PC-3 (cell line): ENCODE measurements at regions not wholly inside any gene's neighbourhood (a gene's known extent, or its start where the extent isn't known, plus 50 kb on each side); places are given as distances from the start of the nearest gene placed in this dataset.

Experiments used
- ATAC-seq: fragments of 200-7000 bp; cut with Tn5 transposase; 2 replicates; pipeline ENCODE4 v1.9.1; 2020; ENCODE audit warnings: mild to moderate bottlenecking, moderate library complexity
- BruUV-seq: library from RNA; stranded (reverse); fragments of 400-500 nt; replicated peaks from 2 replicates; lab custom pipeline; 2021; lab: Mats Ljungman, UMichigan
- CTCF ChIA-PET: fragments of 300-600 bp; sonication (Branson Sonifier 250); formaldehyde crosslinking; loops from one replicate; lab custom pipeline; 2022; ENCODE audit warnings: antibody characterized with exemption; lab: Charles Lee
- POLR2A ChIA-PET: fragments of 300-600 bp; sonication (Branson Sonifier 250); formaldehyde crosslinking; loops from one replicate; lab custom pipeline; 2022; ENCODE audit warnings: antibody characterized with exemption; ENCODE audit not compliant: unreplicated experiment; lab: Charles Lee
- DNase-seq: peaks from one replicate; pipeline ENCODE4 v3.0.0-alpha.2; 2015
- H2AFZ ChIP-seq: fragments of 300-600 bp; sonication (generic); 2 replicates; pipeline ENCODE4 v1.6.0; 2016; ENCODE audit warnings: antibody characterized with exemption, low read length
- H3F3A ChIP-seq: fragments of 300-600 bp; sonication (generic); one replicate; pipeline ENCODE4 v1.6.0; 2017; ENCODE audit warnings: antibody characterized with exemption, low read length, control low read depth, mild to moderate bottlenecking; ENCODE audit not compliant: unreplicated experiment
- H3K27ac ChIP-seq: fragments of 300-600 bp; sonication (generic); 2 replicates; pipeline ENCODE4 v1.5.1; 2016; ENCODE audit warnings: mild to moderate bottlenecking, low read length
- H3K27me3 ChIP-seq: fragments of 300-600 bp; sonication (generic); 2 replicates; pipeline ENCODE4 v1.6.1; 2016; ENCODE audit warnings: low read length, mixed read lengths
- H3K36me3 ChIP-seq: fragments of 300-600 bp; sonication (generic); 2 replicates; pipeline ENCODE4 v1.6.1; 2016; ENCODE audit warnings: low read depth, mixed run types, low read length, mixed read lengths
- H3K4me1 ChIP-seq: fragments of 300-600 bp; sonication (generic); 2 replicates; pipeline ENCODE4 v1.5.1; 2016; ENCODE audit warnings: low read length; ENCODE audit not compliant: insufficient read depth
- H3K4me2 ChIP-seq: fragments of 300-600 bp; sonication (generic); 2 replicates; pipeline ENCODE4 v1.6.0; 2016; ENCODE audit warnings: low read length
- H3K4me3 ChIP-seq: fragments of 300-600 bp; sonication (generic); 2 replicates; pipeline ENCODE4 v1.5.1; 2016; ENCODE audit warnings: mild to moderate bottlenecking, low read length, mixed read lengths
- H3K79me2 ChIP-seq: fragments of 300-600 bp; sonication (generic); 2 replicates; pipeline ENCODE4 v1.6.1; 2017; ENCODE audit warnings: low read length, mixed read lengths
- H3K9ac ChIP-seq: fragments of 300-600 bp; sonication (generic); 2 replicates; pipeline ENCODE4 v1.6.0; 2016; ENCODE audit warnings: mild to moderate bottlenecking, low read length
- H3K9me2 ChIP-seq: fragments of 300-600 bp; sonication (generic); replicated peaks from 2 replicates; pipeline ENCODE4 v1.6.1; 2016; ENCODE audit warnings: mixed run types, low read length, mixed read lengths
- H3K9me3 ChIP-seq: fragments of 300-600 bp; sonication (generic); 2 replicates; pipeline ENCODE4 v1.6.1; 2016; ENCODE audit warnings: low read length, mixed read lengths
- H4K20me1 ChIP-seq: fragments of 300-600 bp; sonication (generic); 2 replicates; pipeline ENCODE4 v1.6.1; 2016; ENCODE audit warnings: low read length, mixed read lengths
- EZH2 ChIP-seq: fragments of 300-600 bp; sonication (generic); IDR thresholded peaks from one replicate; pipeline ENCODE4 v1.6.1; 2017; ENCODE audit warnings: antibody characterized with exemption, mild to moderate bottlenecking, low read length; ENCODE audit not compliant: unreplicated experiment
- EZH2phosphoT487 ChIP-seq: fragments of 300-600 bp; sonication (generic); IDR thresholded peaks from 2 replicates; pipeline ENCODE4 v1.6.1; 2018; ENCODE audit warnings: mild to moderate bottlenecking, antibody characterized with exemption, low read length, borderline replicate concordance
- intact Hi-C: fragments of 100-400 bp; cut with micrococcal nuclease; formaldehyde crosslinking; loops from 2 replicates; pipeline ENCODE4 v1.9.0; 2023
- TF ChIP-seq, protein P1 (sequence below): fragments of 300-600 bp; sonication (generic); conservative IDR thresholded peaks from 2 replicates; pipeline ENCODE4 v1.5.1; 2017; ENCODE audit warnings: antibody characterized with exemption, low read depth, mild to moderate bottlenecking, low read length

DNA sequence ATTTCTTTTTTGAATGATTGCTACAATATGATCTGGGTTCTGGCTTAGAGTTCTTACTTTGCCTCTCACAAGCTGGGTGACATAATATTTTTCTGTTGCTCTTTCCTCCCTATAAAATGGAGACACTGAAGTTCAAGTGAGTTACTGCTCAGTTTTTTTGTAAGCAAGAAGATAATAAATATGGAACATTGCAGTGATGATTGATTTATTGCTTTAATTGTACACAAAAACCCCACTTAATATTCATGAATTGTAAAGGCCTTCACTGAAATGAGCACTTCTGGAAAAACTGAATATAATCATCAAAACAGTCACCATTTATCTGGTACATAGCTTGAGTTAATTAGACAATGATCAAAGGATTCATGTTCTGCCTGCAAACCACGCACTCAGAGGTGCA lies 71.8 kb upstream of the NAP1L1 start:
- intact Hi-C loops, result no loop called here
- no peak for TF ChIP-seq EZH2
- TF ChIP-seq EZH2phosphoT487, result no peak
- TF ChIP-seq, protein P1, sequence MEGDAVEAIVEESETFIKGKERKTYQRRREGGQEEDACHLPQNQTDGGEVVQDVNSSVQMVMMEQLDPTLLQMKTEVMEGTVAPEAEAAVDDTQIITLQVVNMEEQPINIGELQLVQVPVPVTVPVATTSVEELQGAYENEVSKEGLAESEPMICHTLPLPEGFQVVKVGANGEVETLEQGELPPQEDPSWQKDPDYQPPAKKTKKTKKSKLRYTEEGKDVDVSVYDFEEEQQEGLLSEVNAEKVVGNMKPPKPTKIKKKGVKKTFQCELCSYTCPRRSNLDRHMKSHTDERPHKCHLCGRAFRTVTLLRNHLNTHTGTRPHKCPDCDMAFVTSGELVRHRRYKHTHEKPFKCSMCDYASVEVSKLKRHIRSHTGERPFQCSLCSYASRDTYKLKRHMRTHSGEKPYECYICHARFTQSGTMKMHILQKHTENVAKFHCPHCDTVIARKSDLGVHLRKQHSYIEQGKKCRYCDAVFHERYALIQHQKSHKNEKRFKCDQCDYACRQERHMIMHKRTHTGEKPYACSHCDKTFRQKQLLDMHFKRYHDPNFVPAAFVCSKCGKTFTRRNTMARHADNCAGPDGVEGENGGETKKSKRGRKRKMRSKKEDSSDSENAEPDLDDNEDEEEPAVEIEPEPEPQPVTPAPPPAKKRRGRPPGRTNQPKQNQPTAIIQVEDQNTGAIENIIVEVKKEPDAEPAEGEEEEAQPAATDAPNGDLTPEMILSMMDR, result no peak
- Histone ChIP-seq H3K9me2 (no peaks in the 10 kb centered on the region), H3K27ac (no peak overlapping the region), H3F3A (no peaks in the 10 kb centered on the region), H4K20me1 (no peaks in the 10 kb centered on the region), H3K9me3 (no peaks in the 10 kb centered on the region), H3K4me1 (no peaks in the 10 kb centered on the region; the same call in 1 of the 2 replicates), H3K4me3 (no peak overlapping the region), H3K36me3 (no peaks in the 10 kb centered on the region), H3K79me2 (no peaks in the 10 kb centered on the region), H3K9ac (no peak overlapping the region), H2AFZ (no peak overlapping the region), H3K4me2 (no peak overlapping the region), H3K27me3 (no peaks in the 10 kb centered on the region)
- ChIA-PET POLR2A (no interaction called here), CTCF (no interaction called here)
- DNase-seq (no peak), ATAC-seq (no peak)
- BruUV-seq, result no TSS peak

DNA sequence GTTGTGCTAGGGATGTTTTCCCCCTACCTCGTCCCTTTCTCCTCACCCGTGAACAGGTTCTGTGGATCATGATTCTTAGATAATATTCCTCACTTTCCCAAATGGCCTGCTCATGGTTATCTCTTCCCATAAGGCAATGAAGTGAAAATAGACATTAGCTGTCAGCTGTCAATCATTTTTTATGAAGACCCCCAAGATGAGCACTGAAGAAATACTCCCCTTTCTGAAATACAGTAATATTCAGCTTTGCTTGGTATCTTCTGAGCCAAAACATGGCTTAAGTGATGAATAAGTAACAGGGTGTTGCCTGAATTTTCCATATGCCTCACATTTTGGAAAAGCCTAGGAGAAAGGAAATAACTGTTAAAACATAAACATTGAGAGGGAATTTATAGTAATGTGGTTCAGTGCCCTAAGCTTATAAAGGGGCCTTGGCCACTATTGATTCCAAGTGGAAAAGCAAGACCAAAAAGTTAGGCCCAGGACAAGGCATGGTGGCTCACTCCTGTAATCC lies 70.7 kb upstream of the NAP1L1 start:
- no peaks in the 10 kb centered on the region for H3K27me3 ChIP-seq
- no peaks in the 10 kb centered on the region; the same call in 1 of the 2 replicates for H3K4me1 ChIP-seq
- H2AFZ ChIP-seq, result no peak overlapping the region
- TF ChIP-seq EZH2phosphoT487, result no peak
- TF ChIP-seq EZH2, result no peak
- TF ChIP-seq, protein P1, result no peak
- no peak overlapping the region for H3K9ac ChIP-seq
- no peaks in the 10 kb centered on the region for H3K79me2 ChIP-seq
- H3K4me2 ChIP-seq, result no peak overlapping the region
- POLR2A ChIA-PET, result no interaction called here
- H3K27ac ChIP-seq, result no peak overlapping the region
- H4K20me1 ChIP-seq, result no peaks in the 10 kb centered on the region
- no peaks in the 10 kb centered on the region for H3K9me2 ChIP-seq
- no peak overlapping the region for H3K4me3 ChIP-seq
- ATAC-seq, result no peak
- DNase-seq, result no peak
- CTCF ChIA-PET, result no interaction called here
- intact Hi-C loops, result no loop called here
- no peaks in the 10 kb centered on the region for H3K9me3 ChIP-seq
- H3K36me3 ChIP-seq, result no peaks in the 10 kb centered on the region
- H3F3A ChIP-seq, result no peaks in the 10 kb centered on the region
- no TSS peak for BruUV-seq

DNA sequence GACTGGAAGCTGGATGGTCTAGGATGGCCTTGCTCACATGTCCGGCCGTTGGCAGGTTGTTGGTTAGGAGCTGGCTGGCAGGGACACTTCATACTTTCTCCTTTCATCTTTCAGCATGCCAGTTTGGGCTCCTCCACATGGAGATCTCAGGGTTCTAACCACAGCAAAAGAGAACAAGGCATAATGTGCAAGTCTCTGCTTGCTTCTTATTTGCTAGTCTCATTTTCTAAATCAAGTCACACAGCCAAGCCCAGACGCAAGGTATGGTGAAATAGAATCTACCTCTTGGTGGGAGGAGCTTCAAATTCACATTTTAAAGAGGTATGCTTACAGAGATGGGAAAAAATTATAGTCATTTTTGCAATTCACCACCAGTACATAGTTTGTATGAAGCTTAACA lies 69.1 kb upstream of the NAP1L1 start:
- Histone ChIP-seq H3K4me2 (no peak overlapping the region), H3F3A (no peaks in the 10 kb centered on the region), H3K4me3 (no peak overlapping the region), H3K27me3 (no peaks in the 10 kb centered on the region), H3K4me1 (no peaks in the 10 kb centered on the region; the same call in 1 of the 2 replicates), H3K9me3 (no peaks in the 10 kb centered on the region), H3K79me2 (no peaks in the 10 kb centered on the region), H4K20me1 (no peaks in the 10 kb centered on the region), H3K36me3 (no peaks in the 10 kb centered on the region), H3K27ac (no peak overlapping the region), H3K9me2 (no peaks in the 10 kb centered on the region), H2AFZ (no peak overlapping the region), H3K9ac (no peak overlapping the region)
- DNase-seq (no peak), ATAC-seq (no peak)
- intact Hi-C loops, result no loop called here
- ChIA-PET POLR2A (no interaction called here), CTCF (no interaction called here)
- TF ChIP-seq, protein P1, result no peak
- TF ChIP-seq EZH2 (no peak), EZH2phosphoT487 (no peak)
- BruUV-seq, result no TSS peak
